ENCODE measurements at regions not wholly inside any gene's neighbourhood (a gene's known extent, or its start where the extent isn't known, plus 50 kb on each side); places are given as distances from the start of the nearest gene placed in this dataset.
A peak's percentile ranks its signal among the peaks of the same experiment; 100 is the strongest.

DNA sequence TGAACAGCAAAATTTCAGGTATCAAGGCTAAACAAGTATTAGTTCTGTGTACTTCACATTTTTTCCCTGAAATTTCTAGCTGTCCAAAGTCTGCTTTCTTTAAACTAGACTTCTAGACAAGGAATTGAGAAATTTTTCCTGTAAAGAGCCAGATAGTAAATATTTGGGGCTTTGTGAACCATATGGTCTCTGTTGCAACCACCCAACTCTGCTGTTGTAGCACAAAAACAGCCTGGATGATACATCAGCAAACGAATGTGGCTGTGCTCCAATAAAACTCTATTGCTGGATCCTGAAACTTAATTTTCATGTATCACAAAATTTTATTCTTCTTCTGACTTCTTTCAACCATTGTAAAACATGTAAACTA is 96.0 kb upstream of the SLC38A4 start:
- CTCF ChIA-PET = no interaction called here
- H3K4me2 ChIP-seq = 0 out of 3 replicates have a peak overlapping the region, but pooled peaks have one; percentile 3

GRCh38 chr12:46926526-46926925 is 100.7 kb upstream of the SLC38A4 start:
- TF ChIP-seq, protein P1, sequence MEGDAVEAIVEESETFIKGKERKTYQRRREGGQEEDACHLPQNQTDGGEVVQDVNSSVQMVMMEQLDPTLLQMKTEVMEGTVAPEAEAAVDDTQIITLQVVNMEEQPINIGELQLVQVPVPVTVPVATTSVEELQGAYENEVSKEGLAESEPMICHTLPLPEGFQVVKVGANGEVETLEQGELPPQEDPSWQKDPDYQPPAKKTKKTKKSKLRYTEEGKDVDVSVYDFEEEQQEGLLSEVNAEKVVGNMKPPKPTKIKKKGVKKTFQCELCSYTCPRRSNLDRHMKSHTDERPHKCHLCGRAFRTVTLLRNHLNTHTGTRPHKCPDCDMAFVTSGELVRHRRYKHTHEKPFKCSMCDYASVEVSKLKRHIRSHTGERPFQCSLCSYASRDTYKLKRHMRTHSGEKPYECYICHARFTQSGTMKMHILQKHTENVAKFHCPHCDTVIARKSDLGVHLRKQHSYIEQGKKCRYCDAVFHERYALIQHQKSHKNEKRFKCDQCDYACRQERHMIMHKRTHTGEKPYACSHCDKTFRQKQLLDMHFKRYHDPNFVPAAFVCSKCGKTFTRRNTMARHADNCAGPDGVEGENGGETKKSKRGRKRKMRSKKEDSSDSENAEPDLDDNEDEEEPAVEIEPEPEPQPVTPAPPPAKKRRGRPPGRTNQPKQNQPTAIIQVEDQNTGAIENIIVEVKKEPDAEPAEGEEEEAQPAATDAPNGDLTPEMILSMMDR (IDR thresholded peaks at IDR 0.05) = no peak
- TF ChIP-seq HEYL (CRISPR knock-in tag; IDR thresholded peaks at IDR 0.05) = no peak
- TF ChIP-seq SMC3 (IDR thresholded peaks at IDR 0.05) = no peak
- no peak for TF ChIP-seq USF2 (IDR thresholded peaks at IDR 0.05)
- TF ChIP-seq FOSL2 (IDR thresholded peaks at IDR 0.05) = no peak
- no peak for TF ChIP-seq FOSL2 (CRISPR knock-in tag; IDR thresholded peaks at IDR 0.05)
- no peak for TF ChIP-seq KDM5A (IDR thresholded peaks at IDR 0.05)
- TF ChIP-seq ATOH8 (CRISPR knock-in tag; IDR thresholded peaks at IDR 0.05; ENCODE audit: low read depth) = no peak
- no peak for TF ChIP-seq MAZ (IDR thresholded peaks at IDR 0.05; ENCODE audit: borderline replicate concordance, low read depth, low read length)
- TF ChIP-seq RAD21 (conservative IDR thresholded peaks at IDR 0.05 in 1 of 2, IDR thresholded peaks at IDR 0.05 in 1 of 2) = no peak
- Histone ChIP-seq H3K4me3 (no peak overlapping the region), H3K27ac (no peak overlapping the region), H3K9me3 (no peaks in the 10 kb centered on the region), H3K4me2 (no peak overlapping the region), H3K4me1 (peaks cover 3% of the 10 kb centered on the region; the same call in 1 of the 3 replicates)
- ATAC-seq = no peak
- ChIA-PET CTCF (interaction anchor here (0.6 to 1.3 kb wide), 2 partner anchors 32 to 801 kb away, joined by 4 read pairs; no protein-coding TSS in a partner anchor), POLR2A (no interaction called here)
- peak; percentile 43 for FAIRE-seq
- WGBS (ENCODE audit: missing lambda C conversion rate) = 60% methylated on average over 2 of the region's 2 CpGs
- DNase-seq (ENCODE audit: low read depth in 1 of 2, low spot score in 1 of 2) = no peak

More for the DNA sequence above, 96.0 kb upstream of the SLC38A4 start:
- H3K27ac ChIP-seq = 0 out of 6 replicates have a peak overlapping the region, but pooled peaks of 1 of the 2 experiments have one; percentile 9
- H3K4me1 ChIP-seq = peaks cover 4% of the 10 kb centered on the region; the same call in 1 of the 3 replicates
- POLR2A ChIA-PET = no interaction called here
- FAIRE-seq = no peak
- 67% methylated on average over 1 of the region's 1 CpG for WGBS (ENCODE audit: missing lambda C conversion rate)
- no peak for TF ChIP-seq ZC3H11A (IDR thresholded peaks at IDR 0.05)
- no peak for TF ChIP-seq NPAS2 (CRISPR knock-in tag; IDR thresholded peaks at IDR 0.05; ENCODE audit: borderline replicate concordance)
- no peak for TF ChIP-seq GATA3 (IDR thresholded peaks at IDR 0.05; ENCODE audit: borderline replicate concordance)
- TF ChIP-seq EP300 (IDR thresholded peaks at IDR 0.05) = no peak
- no peak for TF ChIP-seq SREBF2 (IDR thresholded peaks at IDR 0.05)
- no peak for TF ChIP-seq ZSCAN20 (CRISPR knock-in tag; IDR thresholded peaks at IDR 0.05)
- TF ChIP-seq KDM5A (IDR thresholded peaks at IDR 0.05) = no peak
- TF ChIP-seq JUN (IDR thresholded peaks at IDR 0.05) = no peak
- TF ChIP-seq ESRRA (IDR thresholded peaks at IDR 0.05; ENCODE audit: borderline replicate concordance, low read length) = no peak
- no peak for TF ChIP-seq ATOH8 (CRISPR knock-in tag; IDR thresholded peaks at IDR 0.05; ENCODE audit: low read depth)
- TF ChIP-seq HOXA7 (CRISPR knock-in tag; IDR thresholded peaks at IDR 0.05) = no peak
- TF ChIP-seq HOXB5 (CRISPR knock-in tag; IDR thresholded peaks at IDR 0.05) = no peak
- no peak for TF ChIP-seq REST (IDR thresholded peaks at IDR 0.05)
- no peak for TF ChIP-seq FOSL2 (IDR thresholded peaks at IDR 0.05)
- no peak for TF ChIP-seq FOSL2 (CRISPR knock-in tag; IDR thresholded peaks at IDR 0.05)
- TF ChIP-seq SMC3 (IDR thresholded peaks at IDR 0.05) = no peak
- H3K4me3 ChIP-seq = no peak overlapping the region
- no peak for DNase-seq (ENCODE audit: low read depth in 1 of 2, low spot score in 1 of 2)
- H3K9me3 ChIP-seq = no peaks in the 10 kb centered on the region
- ATAC-seq = no peak
